Stimulated activated CD4-positive, alpha-beta T cell treated with anti-CD3 and anti-CD28 coated beads, Interleukin-12 subunit alpha, Interleukin-12 subunit beta, amount 100 ng/mL, for 24 hours (primary cell): ENCODE measurements at regions not wholly inside any gene's neighbourhood (a gene's known extent, or its start where the extent isn't known, plus 50 kb on each side); places are given as distances from the start of the nearest gene placed in this dataset.
"Not testable (repeated sequence)": the region's sequence is repeated elsewhere in the genome, so short reads cannot be mapped to it uniquely, and the experiment has no call there.

ENCODE experiments used
- DNase-seq, 2 experiments: peaks; one replicate each; pipeline ENCODE4 v3.0.0-alpha.2; 2020; ENCODE audit warnings: low read depth in 2 of 2

DNA sequence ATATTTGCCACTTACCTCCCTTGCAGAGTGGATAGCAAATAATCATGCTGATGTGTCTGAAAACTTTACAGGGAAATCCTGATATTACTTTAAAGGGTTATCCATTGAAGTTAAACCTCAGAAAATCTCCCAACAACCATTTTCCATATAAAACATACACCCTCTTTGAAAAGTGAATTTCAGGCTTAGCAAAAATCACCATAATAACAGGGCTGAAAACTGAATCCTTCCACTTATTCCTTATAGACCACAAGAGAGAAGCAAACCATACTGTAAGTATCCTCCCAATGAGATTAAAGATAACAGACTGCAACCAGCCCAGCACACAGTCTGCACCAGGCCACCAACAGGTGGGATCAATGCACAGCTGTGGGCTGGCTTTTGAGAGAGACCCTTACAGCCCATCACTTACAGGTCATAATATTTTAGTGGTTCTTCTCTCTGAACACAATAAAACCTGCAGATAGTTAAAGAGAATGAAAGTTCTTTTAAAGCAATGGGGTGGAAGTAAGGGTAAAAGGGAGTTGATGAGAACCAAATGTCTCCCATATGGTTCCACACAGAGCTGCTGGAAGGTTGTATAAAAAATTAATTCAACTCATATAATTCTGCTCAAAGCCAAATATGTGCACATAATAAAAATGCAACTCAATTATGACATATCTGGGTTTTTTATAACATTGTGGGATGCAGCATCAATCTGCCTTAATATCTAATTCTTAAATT, 376.2 kb upstream of the GRAMD2B start:
- DNase-seq: no peak

DNA sequence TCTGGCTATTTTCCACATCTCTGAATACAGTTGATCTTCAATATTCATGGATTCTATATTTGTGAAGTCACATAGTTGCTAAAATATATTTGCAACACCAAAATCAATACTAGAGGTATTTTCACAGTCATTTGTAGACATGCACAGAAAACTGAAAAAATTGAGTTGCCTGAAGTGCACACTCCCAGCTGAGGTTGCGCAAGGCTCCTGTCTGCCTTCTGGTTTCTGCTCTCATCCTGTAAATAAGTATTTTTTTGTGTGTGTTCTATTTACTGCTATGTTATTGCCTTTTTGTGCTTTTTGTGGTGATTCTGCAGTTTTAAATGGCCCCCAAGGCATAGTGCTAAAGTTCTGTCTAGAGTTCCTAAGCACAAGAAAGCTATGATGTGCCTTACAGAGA, 371.1 kb upstream of the GRAMD2B start:
- DNase-seq: no peak

DNA sequence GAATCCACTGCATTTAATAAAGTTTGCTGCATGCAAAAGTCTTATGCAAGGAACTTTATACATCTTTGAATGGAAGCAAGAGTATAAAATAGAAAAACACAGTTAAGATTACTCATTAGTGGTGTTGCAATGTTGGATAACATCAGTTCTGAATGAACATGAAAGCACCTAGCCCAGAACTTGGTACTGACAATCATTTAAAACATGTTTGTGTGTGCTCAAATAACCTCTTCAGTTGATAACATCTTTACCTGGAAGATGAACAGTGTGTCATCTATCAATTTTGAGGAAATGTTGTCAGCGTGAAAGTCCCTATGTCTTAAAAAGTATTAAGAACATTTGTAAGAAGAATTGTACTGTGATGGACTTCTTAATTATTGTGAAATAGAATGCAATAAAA, 370.4 kb upstream of the GRAMD2B start:
- DNase-seq: no peak

DNA sequence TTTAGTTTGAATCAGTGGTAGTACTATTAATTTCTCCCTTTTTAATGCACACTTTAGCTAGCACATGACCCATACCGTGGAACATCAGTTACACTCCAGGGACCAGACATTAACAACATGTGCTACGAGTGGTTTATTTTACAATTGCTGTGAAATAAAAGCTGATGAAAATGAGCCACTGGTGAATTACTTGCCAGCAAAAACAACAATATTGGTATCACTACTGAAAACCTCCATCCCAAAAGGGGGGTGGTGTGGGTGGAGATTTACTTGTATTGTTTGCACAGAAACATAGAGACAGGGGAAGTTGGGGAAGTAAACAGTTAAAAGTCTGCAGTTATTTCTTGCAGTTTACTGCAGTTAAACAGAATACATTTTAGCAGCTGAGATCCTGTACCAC, 369.6 kb upstream of the GRAMD2B start:
- DNase-seq: no peak

DNA sequence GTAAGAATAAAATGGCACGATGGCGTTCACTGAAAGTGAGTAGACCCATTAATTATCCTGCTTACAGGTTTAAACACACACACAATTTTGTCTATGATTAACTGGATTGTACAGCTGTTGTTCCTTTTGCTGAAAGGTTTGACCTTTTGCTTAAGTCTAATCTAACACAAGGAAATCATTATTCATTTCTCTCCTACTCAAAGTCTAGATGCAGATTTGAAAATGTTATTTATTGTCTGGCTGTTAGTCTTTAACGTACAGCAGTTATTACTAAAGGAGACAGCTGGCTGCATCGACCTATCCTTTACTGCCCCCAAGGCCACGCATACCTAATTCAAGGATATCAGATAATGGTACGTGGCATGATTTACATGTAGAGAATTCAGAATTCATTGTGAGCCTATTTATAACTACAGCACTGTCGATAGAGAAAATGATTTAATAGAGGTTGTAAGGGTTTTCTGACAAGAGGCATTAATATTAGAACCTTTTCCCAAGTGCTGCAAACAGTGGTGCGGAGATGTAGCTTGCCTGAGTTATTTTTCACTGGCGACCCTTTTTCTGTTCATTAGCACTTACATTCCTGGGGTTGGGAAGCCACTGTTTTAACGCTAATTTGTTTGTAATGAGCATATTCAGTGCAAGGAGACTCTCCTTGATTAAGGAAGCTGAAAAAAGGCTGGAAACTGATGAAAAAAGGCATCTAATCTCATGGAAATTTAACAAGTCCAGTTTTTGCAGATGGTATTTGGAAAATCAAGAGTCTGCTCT, 368.4 kb upstream of the GRAMD2B start:
- no peak for DNase-seq

DNA sequence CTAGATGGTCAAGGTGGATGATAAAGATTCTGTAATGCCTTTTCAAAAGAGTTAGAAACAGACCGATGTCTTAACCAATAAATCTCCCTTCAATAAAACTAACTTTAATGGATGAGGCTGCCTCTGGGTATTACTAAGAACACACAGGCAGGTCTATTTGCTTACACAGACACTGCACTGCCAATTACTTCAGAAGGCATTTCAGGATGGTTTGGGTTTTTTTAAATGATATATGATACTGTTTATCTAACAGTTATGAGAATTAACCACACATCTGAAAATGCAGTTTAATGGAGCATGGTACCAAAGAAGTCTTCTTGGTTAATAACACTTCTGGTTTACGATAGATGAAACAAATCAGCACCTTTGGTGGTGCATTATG, 367.9 kb upstream of the GRAMD2B start:
- no peak for DNase-seq

DNA sequence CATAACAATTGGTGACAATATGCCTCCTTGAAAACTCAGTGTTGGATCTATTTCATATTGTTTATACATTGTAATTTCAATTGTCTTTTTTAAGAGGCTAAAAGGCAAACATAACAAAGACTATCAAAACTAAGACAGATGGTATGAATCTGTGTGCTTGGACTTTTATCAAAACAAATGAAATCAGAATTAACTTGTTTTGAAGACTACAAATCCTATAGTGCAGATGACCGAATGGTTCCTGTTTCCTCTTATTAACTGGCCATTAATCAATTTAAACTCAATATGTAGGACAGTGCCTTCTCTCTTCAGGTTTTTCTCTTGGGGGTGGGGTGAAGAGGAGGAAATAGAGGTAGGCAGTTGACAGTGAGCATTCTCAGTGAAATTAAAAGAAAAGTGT, 366.9 kb upstream of the GRAMD2B start:
- DNase-seq: no peak

DNA sequence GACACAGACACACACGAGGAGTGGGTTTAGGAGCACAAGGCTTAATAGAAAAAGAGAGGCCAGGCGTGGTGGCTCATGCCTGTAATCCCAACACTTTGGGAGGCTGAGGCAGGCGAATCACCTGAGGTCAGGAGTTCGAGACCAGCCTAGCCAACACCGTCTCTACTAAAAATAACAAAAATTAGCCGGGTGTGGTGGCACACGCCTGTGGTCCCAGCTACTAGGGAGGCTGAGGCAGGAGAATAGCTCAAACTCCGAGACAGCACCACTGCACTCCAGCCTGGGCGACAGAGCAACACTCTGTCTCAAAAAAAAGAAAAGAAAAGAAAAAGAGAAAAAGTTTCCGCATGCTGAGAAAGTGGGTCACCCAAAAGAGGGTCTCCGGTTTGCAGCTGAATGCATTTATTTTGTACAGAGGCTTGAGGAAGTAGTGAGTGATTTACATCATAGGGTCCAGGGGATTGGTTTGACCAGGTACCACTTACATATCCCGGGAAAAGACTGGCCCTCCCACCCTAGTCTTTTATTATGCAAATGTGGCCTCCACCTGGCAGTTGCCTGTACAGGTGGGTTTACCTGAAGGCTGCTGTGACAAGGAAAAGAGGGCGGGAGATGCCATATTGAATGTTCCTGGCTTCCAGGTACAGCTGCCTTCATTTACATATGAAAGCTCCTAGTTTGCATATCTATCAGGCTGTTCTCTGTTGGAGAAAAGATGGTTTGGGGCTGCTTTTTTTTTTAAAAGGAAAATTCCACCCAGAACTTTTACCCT, 366.2 kb upstream of the GRAMD2B start:
- DNase-seq: no peak

DNA sequence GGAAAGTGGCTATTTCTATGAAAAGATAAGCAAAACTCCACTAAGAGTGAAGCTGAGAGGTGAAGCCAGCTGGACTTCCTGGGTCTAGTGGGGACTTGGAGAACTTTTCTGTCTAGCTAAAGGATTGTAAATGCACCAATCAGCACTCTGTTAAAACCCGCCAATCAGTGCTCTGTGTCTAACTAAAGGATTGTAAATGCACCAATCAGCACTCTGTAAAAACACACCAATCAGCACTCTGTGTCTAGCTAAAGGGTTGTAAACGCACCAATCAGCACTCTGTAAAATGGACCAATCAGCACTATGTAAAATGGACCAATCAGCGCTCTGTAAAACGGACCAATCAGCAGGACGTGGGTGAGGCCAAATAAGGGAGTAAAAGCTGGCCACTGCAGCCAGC, 364.8 kb upstream of the GRAMD2B start:
- not testable (repeated sequence) for DNase-seq

DNA sequence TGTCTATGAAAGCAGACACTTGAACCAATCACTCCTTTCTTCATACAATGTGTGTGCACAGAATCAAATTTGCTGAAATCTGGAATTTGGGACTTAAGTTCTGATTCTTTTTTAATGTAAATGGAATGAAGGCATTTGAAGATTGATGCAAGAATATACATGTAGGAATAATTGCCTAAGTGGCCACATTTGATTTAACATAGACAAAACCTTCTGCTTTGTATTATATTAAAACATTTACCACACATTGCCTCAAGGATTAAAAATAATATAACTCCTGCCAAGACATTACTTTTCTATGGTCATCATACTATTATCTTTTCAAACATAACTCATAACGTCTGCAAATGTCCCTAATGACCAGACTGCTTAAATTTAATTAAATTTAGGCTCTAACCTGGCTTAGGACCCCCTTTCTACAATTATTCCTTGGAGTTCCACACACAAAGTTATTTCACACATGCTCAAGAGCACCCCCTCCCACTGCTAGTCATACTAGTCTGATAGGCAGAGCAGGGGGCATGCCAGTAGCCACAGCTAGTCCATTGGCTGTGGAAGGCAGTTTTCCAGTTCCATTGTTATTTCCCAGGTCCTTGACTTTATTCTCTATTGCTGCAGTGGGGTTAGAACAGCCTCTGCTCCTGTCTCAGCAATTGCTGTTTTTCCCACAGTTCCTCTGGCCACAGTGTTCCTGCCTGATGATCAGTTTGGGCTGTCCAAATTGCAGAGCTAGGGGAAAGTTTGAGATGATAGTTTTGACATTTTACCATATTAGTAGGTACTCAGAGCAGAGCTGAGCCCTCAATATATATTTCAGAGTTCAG, 360.6 kb upstream of the GRAMD2B start:
- DNase-seq: no peak

DNA sequence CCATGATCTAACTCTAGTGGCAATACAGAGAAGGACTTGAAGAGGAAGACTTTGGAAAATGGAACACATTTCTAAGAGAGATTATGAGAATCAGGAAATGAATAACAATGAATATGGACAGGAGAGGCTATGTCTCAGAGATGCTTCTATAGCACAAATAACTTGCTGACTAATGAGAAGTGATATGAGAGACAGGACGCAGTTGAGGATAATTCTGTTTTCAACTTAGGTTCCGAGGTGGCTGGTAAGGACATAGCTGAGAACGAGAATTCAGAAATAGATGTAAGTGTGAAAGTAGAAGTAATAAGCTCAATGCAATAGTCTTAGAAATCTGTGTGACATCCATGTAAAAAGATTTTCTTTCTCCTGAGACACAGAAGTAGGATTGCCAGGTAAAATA, 358.1 kb upstream of the GRAMD2B start:
- DNase-seq: no peak

DNA sequence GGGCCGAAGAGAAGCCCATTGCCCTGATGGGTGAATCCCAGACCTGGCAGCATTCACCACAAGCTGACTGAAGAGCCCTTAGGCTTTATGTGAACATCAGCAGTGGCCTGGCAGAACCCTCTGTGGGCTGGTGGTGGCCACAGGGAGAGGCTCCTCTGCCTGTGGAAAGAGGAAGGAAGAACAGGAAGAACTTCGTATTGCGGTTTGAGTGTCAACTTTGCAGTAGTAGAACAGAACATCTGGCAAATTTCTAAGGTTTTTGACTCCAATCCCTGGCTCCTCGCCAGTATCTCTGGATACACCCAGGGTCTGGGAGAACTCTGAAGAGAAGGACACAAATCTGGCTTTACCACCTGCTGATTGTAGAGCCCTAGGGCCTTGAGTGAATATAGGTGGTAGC, 356.4 kb upstream of the GRAMD2B start:
- no peak for DNase-seq

DNA sequence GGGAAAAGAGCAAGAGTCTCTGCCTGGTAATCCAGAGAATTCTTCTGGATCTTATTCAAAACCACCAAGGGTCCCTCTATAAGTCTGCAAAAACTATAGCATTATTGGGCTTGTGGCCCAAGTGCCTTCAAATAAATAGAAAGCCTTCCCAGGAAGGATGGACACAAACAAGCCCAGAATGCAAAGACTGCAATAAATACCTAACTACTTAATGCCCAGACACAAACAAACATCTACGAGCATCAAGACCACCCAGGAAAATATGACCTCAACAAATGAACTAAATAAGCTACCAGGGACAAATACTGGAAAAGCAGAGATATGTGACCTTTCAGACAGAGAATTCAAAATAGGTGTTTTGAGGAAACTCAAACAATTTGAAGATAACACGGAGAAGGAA, 355.8 kb upstream of the GRAMD2B start:
- no peak for DNase-seq

DNA sequence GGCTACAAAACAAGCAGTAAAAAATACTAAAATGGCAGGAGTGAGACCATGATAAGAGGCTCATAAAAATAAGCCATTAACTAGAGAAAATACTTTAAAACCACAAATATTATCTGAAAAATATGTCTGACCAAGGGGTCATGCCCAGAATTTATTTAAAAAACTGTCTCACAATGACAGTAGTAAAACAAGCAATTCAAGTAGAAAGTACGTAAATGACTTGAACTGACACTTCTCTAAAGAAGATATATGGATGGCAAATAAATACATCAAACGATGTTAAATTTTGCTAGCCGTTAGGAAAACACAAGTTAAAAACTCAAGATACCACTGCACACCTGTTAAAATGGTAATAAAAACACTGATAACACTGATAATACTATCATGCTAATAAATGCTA, 353.9 kb upstream of the GRAMD2B start:
- no peak for DNase-seq

DNA sequence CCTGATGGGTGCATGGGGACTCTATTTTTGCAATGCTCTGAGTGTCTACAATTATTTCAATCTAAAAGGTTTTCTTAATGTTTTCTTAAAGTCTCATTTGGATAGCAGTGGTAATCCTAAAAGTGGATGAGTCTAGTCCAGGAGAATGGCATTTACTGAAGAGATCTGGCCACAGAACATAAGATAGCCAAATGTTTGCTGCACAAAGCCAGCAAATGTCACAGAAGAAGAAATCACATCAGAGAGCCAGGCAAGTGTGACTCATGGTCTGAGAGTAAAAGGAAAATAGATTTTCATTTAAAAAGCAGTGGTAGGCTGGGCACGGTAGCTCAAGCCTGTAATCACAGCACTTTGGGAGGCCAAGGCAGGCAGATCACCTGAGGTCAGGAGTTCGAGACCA, 352.7 kb upstream of the GRAMD2B start:
- no peak for DNase-seq

DNA sequence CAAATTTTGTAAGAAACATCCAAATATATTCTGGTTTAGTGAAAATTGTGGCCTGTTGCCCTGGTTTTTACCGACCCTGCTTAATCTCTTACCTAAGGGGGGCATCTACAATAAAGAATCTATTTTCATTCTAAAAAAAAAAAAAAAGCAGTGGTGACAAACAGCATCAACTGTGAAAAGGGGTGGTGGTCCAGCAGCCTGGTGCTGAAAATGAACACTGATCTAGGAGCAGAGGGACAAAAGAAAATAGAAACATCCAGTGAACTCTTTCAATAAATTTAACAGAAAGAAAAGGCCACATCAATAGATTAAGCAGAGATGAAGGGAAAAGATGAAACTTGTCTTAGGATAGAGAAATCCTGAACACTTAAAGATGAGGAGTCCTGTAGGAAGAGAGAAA, 348.7 kb upstream of the GRAMD2B start:
- no peak for DNase-seq

DNA sequence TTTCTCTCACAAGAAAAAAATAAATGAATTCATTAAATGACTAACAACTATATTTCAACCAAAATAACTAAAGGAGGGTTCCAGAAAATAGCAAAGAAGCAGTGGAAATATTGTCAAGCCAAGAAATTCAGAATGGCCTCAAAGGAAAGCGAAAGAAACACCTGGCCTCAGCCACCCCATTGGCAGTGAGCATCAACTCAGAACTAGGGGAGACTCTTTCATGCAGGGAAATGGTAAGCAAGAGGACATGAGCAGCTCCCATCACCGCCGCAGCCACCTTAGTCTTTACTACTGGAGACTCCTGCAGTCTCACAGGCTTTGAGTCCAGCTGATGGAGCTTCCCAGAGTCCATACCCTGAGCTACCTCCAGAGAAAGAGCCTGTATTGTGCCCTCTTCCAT, 343.9 kb upstream of the GRAMD2B start:
- DNase-seq: no peak

DNA sequence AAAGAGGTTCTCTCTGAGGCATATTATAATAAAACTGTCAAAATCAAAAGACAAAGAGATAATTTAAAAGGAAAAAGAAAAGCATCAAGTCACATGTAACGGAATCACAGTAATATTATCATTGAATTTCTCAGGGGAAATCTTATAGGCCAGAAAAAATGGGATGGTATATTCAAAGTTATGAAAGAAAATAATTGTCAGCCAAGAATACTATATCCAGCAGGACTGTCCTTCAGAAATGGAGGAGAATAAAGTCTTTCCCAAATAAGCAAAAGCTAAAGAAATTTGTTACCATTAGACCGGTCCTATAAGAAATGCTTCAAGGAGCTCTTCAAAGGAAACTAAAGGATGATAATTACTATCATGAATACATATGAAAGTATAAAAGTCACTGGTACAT, 342.0 kb upstream of the GRAMD2B start:
- DNase-seq: no peak

DNA sequence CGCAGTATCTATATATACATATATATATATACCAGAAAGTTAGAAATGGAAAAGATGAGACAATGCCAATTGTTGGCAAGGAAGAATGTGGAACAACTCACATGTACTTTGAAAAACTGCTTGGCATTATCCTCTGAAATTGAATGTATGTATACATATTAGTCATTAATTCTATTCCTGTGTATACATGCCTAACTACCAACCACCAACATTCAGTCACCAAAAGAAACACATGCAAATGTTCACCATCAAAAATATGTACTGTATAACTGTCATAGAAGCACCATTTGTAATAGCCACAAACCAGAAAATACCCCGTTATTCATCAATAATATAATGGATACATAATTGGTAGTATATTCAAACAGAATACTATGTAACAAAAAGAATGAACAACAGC, 330.2 kb upstream of the GRAMD2B start:
- DNase-seq: no peak

DNA sequence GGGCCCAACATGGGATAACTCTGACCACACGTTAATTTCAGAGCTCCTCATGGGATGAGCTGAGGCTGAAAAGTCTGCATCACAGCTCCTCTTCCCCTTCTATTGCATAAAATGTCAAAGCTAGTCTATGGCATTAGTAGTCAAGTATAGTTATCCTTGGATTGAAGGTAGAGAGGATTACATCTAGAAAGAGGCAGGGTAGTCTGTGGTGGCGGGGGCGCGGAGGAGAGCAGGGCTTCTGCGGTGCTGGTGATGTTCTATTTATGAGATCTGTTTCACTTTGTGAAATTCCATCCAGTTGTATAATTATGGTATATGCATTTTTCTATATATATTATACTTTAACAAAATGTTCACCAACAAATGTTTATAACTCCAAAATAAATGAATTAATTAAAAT, 329.5 kb upstream of the GRAMD2B start:
- DNase-seq: no peak

DNA sequence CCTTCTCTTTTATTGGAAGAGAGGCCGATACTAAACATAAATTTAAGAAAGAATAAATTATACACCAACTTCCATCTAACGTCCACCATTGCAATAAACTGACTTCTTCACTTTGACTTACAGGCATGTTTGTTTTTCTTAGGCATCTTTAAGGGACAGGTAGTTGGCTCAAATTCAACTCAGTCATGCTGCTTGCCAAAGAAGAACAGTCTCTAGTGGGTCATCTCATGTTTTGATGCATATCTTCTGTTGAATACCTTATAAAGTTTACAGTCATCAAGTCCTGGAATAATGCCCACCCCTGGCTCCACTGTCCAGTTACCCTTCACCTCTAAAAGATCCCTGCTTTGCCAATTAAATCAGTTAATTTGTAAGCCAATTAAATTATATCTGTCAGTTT, 328.2 kb upstream of the GRAMD2B start:
- no peak for DNase-seq

DNA sequence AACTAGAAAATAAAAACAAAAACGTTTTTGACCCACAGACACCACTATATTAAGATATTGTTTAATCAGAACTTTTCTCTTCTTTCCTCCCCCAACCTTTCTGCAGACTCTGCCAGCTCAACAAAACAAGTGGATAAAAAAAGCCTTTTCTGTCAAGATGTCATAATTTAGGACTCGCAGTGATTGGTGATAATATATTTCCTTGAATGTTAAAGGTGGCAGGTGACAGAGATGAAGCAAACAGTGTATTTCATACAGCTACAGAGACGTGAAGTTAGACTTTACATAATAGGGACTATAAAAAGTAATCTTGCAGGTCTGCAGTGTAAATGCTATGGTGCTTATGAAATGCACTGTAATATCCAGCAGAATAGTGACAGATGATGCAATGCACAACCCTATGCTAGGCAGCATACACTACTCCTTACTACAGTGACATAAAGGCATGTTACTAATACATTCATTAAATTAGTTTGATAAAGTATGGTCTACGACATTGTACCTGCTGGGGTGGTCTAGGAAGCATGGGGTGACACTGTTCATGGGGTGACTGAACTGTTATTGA, 326.7 kb upstream of the GRAMD2B start:
- DNase-seq: no peak
